AG09309 (cell line): ENCODE measurements at regions not wholly inside any gene's neighbourhood (a gene's known extent, or its start where the extent isn't known, plus 50 kb on each side); places are given as distances from the start of the nearest gene placed in this dataset.

ENCODE experiments used
- DNase-seq: peaks from one replicate; pipeline ENCODE4 v3.0.0-alpha.2; 2010; ENCODE audit warnings: low read depth
- H3K4me3 ChIP-seq: 2 replicates; pipeline ENCODE4 v1.5.1; 2011; ENCODE audit warnings: mild to moderate bottlenecking, low read depth, low read length, moderate library complexity; ENCODE audit not compliant: control insufficient read depth
- TF ChIP-seq, protein P1 (sequence below): IDR thresholded peaks from 2 replicates; pipeline ENCODE4 v1.5.1; 2011; ENCODE audit warnings: mild to moderate bottlenecking, low read depth, low read length, inconsistent platforms; ENCODE audit not compliant: insufficient read depth, control insufficient read depth; ENCODE audit errors: missing control alignments

DNA sequence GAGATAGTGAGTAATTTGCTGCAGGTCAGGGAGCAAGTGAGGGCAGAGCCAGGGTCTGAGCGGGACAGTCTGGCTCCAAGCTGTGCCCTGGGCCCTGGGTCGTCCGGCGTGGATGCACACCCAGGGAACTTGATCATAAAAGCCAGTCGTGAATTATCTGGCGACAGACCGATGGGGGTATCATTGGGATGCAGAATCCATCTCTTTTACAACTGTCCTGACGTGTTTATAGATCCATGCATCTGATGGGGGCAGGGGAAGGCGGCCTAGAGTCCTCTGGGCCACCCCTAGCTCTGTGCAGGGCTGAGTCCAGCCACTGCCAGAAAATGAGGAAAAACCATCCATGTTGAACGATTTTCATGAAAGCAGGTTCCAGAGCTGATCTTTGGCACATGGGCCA, 332.8 kb downstream of the C16orf95 start:
- TF ChIP-seq, protein P1, sequence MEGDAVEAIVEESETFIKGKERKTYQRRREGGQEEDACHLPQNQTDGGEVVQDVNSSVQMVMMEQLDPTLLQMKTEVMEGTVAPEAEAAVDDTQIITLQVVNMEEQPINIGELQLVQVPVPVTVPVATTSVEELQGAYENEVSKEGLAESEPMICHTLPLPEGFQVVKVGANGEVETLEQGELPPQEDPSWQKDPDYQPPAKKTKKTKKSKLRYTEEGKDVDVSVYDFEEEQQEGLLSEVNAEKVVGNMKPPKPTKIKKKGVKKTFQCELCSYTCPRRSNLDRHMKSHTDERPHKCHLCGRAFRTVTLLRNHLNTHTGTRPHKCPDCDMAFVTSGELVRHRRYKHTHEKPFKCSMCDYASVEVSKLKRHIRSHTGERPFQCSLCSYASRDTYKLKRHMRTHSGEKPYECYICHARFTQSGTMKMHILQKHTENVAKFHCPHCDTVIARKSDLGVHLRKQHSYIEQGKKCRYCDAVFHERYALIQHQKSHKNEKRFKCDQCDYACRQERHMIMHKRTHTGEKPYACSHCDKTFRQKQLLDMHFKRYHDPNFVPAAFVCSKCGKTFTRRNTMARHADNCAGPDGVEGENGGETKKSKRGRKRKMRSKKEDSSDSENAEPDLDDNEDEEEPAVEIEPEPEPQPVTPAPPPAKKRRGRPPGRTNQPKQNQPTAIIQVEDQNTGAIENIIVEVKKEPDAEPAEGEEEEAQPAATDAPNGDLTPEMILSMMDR, result no peak

DNA sequence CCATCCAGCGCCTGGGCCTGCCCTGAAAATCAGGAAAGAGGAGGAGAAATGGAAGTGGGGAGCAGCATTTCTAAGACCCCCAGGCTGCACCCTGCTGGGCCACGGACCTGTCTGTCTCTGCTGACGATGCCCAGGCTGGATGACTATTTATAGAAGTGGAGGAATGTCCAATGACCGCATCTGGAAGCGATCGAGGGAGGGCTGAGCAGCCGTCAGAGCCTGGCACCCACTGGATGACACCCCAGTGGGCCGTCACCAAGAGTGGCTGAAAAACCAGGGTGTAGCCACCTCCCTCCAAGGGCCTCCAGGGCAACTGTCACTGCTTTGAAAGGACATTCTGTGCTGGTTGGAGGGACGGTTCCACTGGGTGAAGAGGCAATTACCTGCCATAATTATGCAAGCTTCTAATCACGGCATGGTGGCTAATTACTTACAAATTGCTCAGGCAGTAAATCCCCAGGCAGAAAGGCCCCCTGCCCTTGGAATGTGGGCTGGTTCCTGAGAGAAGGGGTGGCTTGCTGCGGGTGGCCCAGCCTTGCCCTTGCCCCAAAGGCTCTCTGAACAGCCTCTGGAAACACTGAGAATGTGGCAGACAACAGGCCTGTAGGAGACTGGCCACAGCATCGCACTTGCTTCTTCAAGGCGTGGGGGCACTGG, 332.1 kb downstream of the C16orf95 start:
- no peak overlapping the region for H3K4me3 ChIP-seq
- DNase-seq, result no peak
- TF ChIP-seq, protein P1, result no peak

More for the DNA sequence above, 332.8 kb downstream of the C16orf95 start:
- DNase-seq, result no peak
- no peak overlapping the region for H3K4me3 ChIP-seq

DNA sequence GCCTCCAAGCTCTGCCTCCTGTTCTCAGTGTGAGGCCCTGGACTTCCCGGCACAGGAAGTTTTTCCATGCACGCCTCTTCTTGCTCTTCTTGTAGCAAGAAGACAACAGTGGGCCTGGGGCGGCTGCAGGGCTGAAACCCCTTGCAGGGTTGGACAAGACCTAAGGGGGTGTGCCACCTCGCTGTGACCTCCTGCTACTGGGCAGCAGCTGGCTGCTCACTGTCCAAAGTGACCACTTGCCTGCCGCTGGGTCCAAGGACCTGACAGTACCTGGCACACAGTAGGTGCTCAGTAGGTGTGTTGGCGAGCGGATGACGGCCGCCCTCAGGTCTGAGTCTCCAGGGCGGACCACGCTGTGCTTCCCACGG, 331.6 kb downstream of the C16orf95 start:
- DNase-seq, result no peak
- TF ChIP-seq, protein P1, result no peak
- no peak overlapping the region for H3K4me3 ChIP-seq

DNA sequence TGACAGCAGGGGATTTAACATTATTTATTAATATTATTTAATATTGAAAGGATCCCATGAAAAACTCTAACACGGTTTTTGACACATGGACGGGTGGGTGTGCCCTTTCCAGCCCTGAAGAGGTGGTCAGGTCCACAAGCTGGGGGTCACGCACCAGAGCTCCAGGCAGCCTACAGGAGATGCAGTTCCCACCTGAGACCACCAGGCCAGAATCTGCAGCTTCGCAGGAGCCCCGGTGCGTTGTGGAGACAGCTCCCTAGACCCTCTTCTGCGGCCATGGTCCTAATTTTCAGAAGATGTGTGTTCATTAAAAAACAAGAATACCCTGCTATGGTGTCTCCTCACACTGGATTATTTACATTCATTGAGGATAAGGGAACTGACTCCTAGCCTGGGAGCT, 331.1 kb downstream of the C16orf95 start:
- TF ChIP-seq, protein P1, result no peak
- no peak for DNase-seq
- H3K4me3 ChIP-seq, result no peak overlapping the region

DNA sequence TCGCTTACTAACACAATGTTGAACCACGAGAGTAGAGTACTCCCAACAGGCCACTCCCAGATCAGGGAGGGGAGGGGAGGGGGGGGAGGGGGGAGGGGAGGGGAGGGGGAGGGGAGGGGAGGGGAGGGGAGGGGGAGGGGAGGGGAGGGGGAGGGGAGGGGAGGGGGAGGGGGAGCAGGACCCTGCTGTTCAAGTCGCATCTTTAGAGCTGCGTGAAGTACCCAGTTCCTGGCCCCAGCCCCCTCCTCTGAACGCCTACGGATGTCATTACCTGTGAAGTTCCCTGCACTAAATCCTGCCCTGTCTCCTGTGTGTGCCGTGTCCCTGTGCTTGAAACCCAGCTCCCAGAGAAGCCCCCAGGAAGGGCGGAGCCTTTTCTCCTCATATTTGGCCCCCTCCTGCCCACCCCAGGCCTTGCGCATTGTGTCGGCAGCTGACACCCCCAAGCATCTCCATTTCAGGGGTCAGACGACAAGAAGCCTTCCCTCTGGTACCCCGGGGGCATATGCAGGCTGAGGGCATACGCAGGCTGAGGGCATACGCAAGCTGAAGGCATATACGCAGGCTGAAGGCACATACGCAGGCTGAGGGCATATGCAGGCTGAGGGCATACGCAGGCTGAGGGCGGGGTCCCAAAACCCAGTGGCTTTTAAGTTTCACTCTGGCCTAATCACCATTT, 330.2 kb downstream of the C16orf95 start:
- no peak for DNase-seq
- TF ChIP-seq, protein P1, result no peak
- no peak overlapping the region for H3K4me3 ChIP-seq

DNA sequence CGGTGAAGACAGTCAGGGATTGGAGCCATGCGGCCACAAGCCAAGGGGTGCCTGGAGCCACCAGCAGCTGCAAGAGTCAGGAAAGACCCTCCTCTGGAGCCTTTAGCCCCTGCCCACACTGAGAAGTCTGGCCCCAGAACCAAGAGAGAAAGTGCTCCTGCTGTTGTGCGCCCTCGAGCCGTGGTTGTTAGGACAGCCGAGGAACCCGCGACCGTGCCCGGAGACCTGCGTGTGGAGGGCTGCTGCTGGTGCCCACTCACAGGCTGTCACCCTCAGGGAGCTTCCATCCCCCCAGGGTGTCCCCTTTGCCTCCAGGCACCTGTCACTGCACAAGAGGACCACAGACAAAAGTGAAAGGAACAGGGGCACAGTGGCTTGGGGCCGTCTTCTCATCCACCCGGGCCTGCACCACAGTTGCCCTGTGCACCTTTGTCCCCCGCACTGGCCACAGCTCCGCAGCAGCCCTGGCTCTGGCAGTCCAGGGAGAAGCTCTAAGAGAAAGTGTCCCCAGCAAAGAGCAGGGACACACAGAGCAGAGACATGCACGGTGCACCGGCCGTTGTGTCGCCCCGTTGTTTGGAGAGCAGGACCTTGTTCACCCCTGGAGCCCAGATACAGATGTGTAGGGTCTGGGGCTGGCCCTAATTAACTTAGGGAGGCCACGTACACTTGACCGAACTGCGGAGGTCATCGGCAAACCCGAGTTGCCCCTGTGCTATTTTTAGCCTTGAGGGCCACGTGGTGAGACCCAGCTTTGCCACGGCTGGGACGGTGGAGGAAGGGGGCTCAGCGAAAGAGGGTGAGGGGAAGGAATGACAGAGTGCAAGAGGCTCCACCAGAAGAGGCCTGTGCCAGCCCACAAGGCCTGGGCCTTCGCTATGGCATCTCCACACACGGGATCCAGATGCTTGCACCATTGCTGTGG, 329.2 kb downstream of the C16orf95 start:
- TF ChIP-seq, protein P1, result no peak
- H3K4me3 ChIP-seq, result no peak overlapping the region
- no peak for DNase-seq
